ENCODE measurements at regions not wholly inside any gene's neighbourhood (a gene's known extent, or its start where the extent isn't known, plus 50 kb on each side); places are given as distances from the start of the nearest gene placed in this dataset.

DNA sequence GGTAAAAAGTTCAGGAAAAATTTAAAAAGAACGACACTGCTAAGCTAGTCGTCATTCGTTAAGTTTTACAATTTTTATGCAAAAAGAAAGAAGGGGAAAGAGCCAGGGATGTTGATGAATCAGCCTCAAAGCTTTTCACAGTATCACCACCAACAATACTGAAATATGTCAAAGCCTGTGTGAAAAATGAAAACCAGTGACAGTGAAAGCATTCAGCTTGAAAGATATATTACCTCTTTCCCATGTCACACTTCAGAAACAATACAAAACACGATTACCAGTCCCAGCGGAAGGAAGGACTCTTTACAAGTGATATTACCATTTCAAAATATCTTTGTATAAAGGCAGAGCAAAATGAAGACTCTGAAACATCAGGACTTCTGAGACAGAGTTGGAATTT lies 489.2 kb downstream of the EPHA7 start:
- TF ChIP-seq, protein P1, sequence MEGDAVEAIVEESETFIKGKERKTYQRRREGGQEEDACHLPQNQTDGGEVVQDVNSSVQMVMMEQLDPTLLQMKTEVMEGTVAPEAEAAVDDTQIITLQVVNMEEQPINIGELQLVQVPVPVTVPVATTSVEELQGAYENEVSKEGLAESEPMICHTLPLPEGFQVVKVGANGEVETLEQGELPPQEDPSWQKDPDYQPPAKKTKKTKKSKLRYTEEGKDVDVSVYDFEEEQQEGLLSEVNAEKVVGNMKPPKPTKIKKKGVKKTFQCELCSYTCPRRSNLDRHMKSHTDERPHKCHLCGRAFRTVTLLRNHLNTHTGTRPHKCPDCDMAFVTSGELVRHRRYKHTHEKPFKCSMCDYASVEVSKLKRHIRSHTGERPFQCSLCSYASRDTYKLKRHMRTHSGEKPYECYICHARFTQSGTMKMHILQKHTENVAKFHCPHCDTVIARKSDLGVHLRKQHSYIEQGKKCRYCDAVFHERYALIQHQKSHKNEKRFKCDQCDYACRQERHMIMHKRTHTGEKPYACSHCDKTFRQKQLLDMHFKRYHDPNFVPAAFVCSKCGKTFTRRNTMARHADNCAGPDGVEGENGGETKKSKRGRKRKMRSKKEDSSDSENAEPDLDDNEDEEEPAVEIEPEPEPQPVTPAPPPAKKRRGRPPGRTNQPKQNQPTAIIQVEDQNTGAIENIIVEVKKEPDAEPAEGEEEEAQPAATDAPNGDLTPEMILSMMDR (optimal IDR thresholded peaks at IDR 0.05 in 1 of 3, IDR thresholded peaks at IDR 0.05 in 1 of 3, conservative IDR thresholded peaks at IDR 0.05 in 1 of 3; ENCODE audit: extremely low read depth in 1 of 3, insufficient read depth in 2 of 3, low read length in 3 of 3), result no peak
- no peak for TF ChIP-seq EZH2 (IDR thresholded peaks at IDR 0.05; ENCODE audit: low read length)

All from keratinocyte (primary cell).